GM18498 (cell line): ENCODE measurements at regions not wholly inside any gene's neighbourhood (a gene's known extent, or its start where the extent isn't known, plus 50 kb on each side); places are given as distances from the start of the nearest gene placed in this dataset.
"Not testable (repeated sequence)": the region's sequence is repeated elsewhere in the genome, so short reads cannot be mapped to it uniquely, and the experiment has no call there.

Experiments used
- ATAC-seq: cut with Tn5 transposase; IDR thresholded peaks from one replicate; pipeline ENCODE4 v1.9.1; 2021; ENCODE audit warnings: mild to moderate bottlenecking, moderate library complexity; ENCODE audit not compliant: unreplicated experiment

DNA sequence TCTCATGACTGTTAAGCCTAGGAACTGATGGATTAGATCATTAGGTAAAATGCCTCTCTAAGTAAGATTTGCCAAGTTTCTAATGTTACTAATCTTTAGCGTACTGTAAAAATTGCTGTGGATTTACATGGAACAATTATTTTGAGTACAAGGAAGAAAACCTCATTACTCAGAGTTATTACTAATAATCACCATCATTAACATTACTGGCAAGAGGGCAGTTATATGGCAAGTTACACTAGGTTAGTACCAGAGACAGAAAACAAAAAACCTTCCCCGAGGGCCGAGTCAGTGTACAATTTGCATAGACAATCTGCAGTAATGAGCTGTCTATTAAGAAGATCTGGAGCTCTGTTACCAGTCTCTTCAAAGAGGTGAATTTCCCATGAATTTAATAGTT lies 775.6 kb downstream of the GATA3 start:
- no peak for ATAC-seq

DNA sequence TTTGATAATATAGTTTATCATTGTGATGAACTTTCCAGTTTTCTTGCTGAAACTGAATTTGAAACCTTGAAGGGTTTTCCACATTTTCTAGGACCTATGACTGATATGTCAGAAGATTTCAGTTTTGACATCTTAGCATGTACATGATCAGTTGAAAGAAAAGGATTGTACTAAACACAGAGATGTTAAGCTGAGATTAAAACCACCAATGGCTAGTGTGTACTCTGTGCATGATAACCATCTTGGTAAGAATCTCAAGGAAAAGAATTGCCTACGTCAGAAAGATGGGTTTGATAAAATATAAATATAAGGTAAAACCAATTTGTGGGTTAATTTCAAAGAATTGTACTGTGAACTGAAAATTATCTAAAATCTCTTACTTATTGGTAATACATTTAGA lies 776.4 kb downstream of the GATA3 start:
- ATAC-seq, result no peak

DNA sequence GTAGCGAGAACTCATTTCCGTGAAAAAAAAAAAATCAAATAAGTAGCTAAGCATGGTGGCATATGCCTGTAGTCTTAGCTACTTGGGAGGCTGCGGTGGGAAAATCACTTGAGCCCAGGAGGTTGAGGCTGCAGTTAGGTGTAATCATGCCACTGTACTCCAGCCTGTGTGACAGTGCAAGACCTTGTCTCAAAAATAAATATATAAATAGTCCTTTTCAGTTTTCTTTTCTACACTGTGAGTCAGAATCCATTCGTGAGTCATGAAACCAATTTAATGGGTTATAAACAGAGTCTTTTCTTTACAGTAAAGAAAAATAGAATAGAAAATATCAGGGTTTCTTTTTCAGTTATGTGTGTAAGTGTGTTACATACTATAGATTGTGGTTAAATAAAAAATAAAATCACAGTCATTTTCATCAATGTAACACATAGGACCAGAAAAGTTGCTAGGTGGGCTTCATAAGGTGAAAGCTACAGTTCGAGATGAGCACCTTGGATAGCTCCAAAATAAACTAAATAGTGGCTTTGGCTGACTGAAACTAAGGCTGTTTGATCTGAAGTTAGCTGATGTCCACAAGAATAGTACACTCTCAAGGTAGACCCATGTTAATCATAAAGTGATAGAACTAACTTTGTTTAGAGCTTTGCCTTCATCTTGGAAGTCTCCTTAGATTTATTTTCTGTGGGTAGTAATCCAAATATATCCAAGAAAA lies 781.1 kb downstream of the GATA3 start:
- no peak for ATAC-seq

DNA sequence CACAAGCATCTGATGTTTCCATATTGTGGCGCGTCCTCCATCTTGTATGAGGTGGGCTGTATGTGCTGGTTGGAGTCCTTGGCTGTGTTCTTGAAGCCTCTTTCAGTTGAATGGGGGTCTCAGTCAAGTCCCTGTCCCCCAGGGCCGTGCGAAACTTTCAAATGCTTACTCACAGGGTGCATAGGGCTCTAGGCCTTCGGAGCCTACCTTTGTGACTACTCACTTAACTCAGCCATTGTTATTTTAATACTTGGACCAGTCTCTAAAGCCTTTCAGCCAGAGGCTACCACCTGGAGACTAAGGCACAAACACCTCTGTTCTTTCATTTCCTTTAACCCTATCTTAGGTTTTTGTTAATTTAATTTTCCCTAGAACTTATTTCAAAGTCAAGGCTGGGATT lies 785.9 kb downstream of the GATA3 start:
- no peak for ATAC-seq

DNA sequence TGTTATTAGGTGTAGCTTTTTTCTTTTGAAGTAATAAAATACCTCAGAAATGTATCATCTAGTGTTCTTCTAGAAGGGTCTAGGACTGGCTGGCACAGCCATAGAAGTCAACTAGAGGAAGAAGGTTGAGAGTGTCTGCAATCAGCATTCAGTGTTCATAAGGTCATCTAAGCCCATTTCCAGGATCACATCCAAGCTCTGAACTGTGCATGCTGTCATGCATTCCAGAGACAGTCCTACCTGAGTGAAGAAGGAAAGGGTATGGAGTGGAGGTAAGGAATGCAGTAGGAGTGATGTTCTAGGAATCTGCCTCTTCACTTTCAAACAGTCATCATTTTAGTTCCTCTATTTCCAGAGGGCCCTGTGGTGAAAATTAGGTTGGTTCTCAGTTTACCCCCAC lies 789.7 kb downstream of the GATA3 start:
- ATAC-seq, result no peak

DNA sequence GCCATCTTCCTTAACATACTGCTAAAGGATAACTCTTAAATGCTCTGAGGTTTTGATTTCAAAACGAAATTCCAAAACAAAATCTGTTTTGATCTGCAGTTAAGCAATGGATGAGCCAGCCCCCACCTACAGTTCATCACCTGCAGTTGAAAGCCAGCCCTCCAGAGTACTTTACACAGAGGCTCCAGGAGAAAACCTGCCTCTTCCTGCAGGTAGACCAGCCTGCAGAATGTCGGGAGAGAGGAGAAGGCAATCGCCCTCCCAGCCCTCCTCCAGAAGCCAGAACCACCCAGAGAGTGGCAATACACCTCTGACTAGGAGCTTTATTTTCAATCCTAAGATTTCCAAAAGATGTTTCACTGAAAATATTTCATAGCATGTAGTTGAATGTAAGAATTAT lies 798.1 kb downstream of the GATA3 start:
- no peak for ATAC-seq

DNA sequence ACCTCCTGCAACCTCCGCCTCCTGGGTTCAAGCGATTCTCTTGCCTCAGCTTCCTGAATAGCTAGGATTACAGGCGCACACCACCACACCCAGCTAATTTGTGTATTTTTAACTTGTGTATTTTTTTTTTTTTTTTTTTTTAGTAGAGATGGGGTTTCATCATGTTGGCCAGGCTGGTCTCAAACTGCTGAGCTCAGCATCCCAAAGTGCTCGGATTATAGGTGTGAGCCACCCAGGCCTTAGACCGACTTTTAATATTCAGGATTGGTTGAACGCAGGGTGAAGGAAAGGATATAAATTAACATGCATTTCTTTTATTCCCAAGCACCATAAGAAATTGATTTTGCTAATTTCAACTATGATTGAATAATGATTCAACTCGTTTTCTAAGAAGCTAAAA lies 798.6 kb downstream of the GATA3 start:
- no peak for ATAC-seq

DNA sequence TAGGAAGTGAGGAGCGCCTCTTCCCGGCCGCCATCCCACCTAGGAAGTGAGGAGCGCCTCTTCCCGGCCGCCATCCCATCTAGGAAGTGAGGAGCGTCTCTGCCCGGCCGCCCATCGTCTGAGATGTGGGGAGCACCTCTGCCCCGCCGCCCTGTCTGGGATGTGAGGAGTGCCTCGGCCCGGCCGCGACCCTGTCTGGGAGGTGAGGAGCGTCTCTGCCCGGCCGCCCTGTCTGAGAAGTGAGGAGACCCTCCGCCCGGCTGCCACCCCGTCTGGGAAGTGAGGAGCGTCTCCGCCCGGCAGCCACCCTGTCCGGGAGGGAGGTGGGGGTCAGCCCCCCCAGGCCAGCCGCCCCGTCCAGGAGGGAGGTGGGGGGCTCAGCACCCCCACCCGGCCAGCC lies 814.4 kb downstream of the GATA3 start:
- ATAC-seq, result not testable (repeated sequence)

DNA sequence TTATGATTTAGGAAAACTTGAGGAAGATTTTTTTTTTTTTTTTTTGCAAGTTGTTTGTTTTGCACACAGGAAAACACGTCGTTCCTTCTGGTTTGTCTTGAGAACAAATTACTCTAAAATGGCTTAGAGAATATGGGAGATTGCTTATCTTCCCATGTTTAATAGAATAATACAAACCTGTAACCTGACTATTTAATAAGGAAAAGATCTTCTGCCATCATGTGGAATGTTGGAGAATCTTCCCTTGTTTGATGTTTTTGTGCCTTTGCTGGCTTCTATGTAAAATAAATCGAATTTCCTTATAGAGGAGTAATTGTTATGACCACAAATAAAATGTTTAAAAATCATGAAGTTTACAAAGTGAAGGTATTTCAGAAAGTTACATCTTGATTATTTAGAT lies 818.8 kb downstream of the GATA3 start:
- ATAC-seq, result no peak

DNA sequence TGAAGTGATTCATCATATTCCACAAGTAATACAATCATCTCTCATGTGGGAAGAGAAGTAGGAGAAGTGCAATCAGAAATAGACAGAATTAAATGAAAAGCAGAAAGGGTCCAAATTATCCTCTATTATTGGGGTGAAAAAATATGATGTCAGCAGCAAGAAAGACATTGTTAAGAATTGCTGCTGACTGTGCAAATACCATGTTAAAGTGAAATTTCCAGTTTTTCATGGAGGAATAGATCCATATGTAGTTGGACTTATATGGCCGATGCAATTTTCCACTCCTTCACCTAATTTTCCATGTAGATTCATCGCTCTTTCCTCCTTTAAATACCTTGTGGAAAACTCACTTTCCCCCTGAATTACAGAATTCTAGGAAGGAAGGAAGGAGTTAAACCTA lies 819.8 kb downstream of the GATA3 start:
- no peak for ATAC-seq

DNA sequence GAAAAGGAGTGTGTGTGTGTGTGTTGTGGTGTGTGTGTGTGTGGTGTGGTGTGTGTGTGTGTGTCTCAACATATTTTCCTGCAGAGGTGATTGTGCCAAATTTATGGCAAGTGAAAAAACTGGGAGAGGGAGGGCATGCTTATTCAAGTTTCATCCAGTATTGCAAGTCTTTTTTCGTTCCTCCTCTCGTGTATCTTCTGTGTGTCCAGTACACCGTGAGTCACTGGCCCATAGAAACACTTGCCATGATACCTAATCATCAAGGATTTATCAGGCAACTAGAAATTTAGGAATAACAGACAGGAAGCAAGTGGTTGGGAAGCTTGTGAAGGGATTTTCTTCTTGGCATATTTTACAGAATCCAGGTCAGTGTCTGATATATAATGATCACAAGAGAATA lies 820.5 kb downstream of the GATA3 start:
- no peak for ATAC-seq

DNA sequence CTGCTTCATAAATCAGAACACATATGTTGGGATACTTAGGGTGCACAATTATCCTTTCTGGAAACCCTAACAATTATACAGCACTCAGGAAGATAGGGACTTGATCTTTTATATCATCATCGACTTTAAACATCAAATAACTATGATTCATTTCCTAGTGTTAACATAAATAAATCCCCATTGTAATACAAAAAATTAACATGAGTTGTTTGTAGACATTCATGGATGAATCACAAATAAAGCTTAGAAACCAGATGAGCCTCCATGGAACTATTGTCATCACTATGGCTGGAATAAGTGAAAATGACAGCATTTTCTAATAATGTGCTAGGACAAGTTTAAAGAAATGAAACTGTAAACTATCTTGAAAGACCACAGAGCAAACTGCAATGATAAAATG lies 821.7 kb downstream of the GATA3 start:
- ATAC-seq, result no peak

DNA sequence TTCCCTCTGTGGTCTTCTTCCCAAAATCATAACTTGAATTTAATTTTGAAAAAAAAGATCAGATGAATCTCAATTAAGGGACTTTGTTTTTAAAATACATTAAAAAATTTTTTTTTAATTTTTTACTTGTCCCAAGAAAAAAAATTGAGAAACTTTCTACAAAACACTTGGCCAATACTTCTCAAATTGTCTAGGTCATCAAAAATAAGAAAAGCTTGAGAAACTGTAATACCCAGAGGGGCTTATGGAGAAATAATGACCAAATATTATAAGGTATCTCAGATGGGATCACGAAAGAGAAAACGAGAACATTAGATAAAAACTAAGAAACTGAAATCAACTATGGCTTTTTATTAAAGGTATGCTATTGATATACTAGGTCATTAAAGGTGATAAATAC lies 835.0 kb downstream of the GATA3 start:
- ATAC-seq, result no peak

DNA sequence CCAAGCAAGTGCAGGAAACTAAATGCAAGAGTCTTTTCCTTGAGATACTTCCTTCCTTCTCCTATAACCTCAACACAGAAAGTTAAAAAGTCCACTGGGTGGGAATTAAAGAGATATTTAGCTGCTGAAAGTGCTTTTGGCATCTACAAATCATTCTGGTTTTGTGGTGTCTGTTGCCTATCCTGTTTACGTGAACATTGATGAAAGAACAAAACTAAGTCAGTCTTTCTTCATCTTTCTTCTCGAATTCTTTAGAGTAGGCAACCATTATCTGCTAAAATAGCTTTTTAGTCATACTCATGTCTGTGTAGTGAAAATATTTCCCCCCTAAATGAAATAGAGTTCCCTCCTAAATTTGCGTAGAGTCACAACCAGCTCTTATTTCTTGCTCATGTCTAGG lies 838.6 kb downstream of the GATA3 start:
- no peak for ATAC-seq

DNA sequence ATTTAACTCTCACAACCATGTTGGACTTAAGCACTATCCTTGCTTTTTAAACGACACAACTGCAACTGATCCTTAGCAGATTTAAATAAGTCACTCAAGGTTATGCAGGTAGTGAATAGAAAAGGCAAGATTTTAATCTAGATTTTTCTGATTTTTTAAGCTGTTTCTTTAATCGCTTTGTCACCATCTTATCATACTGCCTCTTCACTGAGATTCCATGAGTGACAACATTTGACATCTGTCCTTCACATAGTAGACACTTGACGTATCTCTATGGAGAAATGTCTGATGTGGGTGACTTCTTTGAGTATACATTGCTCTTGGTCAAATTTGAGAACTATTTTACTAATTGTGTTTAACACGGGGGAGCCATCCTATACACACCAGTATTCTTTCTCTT lies 839.7 kb downstream of the GATA3 start:
- ATAC-seq, result no peak

DNA sequence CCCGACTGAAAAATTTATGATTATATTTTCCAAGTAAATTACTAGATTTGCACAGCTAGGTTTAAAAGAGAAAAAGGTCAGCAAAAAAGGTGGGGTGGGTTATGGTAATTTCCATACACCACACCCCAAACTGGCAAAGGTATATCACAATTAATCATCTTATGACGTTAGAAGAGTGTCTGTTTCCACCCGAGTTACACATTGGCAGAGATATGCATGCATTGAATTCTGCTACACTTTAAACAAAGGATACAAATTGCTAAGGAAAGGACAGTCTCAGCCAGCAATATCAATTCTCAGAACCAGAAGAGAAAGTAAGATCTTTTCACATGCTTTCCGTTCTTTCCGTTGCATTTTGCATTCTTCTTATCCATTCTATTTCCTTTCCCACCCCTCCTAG lies 843.3 kb downstream of the GATA3 start:
- ATAC-seq, result no peak

DNA sequence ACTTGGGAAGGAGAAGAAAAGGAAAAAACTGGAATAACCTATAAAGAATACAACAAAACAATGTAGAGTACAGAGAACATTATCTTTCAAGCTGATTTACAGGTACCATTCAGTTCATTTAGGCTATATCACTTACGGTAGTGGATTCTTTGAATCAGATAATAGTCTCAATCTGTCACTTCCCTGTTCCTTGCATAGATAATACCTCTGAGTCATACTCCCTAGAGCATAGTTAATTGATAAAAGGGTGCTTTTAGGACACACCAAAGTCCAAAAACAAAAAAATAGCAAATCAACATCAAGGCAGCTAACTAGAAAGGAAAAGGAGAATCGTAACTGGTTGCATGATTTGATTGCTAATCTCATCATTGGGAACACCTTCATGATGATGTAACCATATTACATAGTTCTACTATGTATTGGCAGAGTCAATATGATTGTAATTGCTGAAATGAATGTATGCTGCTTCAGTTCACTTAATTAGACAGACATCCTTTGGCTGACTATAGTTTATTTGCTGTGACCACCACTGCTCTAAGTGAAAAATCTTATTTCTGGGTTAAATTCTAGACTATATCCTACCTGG lies 844.4 kb downstream of the GATA3 start:
- ATAC-seq, result no peak

DNA sequence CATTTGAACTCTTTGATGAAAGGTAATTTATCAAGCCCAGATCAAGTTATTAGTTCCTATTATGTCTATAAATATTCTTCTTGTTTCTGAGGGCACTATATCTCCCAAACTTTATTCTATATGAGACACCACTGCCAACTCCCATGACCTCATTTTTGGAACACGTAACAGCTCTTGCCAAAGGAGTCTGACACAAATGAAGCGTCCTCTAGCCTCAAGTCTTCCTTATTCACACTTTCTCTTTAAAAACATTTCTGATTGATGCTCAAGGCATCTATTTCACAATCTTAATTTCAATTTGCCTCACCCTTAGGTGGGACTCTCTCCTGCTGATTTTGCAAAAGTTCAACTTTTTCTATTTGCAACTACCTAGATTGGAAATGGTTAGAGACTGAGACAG lies 848.4 kb downstream of the GATA3 start:
- no peak for ATAC-seq

DNA sequence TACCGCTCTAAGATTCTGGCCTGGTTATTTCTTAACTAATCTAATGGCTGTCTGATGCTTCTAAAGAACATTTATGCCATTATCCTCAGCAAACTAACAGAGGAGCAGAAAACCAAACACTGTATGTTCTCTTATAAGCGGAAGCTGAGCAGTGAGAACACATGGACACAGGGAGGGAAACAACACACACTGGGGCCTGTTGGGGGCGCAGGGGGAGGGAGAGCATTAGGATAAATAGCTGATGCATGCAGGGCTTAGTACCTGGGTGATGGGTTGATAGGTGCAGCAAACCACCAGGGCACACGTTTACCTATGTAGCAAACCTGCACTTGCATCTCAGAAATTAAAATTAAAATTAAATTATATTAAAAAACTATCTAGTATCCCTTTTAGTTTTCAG lies 853.5 kb downstream of the GATA3 start:
- no peak for ATAC-seq

DNA sequence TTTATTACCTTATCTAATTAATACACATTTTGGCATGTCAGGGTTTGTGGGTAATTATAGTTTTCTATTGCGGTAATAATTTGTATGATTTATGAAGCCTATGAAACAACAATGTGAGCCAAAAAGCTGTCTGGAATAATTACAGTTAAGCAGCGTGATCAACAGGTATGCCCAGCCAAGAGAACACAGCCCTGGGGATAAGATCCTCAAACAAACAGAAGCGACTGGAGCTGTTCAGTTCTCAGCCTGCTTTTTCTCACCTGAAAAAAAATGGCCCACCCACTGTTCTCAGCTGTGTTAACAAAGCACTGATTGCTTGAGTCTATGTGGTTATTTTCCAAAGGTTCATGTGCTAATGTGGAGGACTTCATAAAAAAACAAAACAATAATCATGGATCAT lies 855.8 kb downstream of the GATA3 start:
- no peak for ATAC-seq

DNA sequence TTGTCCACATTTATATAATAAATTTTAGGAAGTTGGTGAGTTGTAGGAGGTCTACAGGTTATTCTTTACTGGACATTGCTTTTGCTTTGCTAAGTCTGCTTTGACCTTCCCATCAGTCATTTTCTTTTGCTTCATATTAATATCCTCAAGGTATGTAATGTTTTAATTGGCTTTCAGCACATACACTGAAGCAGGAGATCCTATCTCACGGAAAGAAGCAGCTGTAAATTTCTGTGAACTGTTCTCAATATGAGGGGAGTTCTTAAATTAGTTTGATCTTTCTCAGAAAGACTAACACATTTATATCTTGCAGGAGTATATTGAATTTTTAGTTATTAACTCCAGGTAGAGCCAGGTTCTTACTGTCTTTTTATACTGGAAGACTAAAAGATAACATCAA lies 856.5 kb downstream of the GATA3 start:
- no peak for ATAC-seq

DNA sequence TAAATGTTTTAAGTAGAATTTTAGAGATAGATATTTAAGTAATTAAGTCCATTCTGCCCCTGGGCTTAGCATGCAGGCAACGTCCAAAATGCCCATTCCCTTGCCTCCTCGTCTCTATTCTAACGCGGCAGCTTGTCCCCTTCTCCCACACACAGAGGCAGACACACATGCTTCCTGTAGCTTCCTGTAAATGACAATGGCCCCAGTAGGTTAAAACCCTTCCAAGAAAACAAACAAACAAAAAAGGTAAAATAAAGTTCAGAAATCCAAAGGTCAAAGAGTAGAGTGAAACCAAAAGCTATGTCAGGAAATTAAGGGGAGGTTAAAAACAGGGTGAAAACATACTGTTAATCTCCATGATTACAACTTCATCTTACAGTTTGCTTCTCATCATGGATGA lies 857.6 kb downstream of the GATA3 start:
- ATAC-seq, result no peak

DNA sequence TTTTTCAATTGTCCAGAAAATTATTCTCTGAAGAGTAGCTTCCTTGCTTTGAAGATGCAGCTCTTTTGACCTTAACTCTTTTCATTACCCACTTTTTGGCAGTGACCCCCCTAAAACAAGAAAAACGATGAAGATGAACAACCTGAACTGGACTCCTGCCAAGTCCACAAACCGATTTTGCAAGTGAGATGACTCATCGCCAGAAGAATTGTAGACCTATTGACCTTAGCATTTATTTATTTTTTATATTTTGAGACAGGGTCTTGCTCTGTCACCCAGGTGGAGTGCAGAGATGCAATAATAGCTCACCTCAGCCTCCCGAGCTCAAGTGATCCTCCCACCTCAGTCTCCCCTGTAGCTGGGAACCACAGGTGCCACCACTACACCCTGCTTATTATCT lies 859.2 kb downstream of the GATA3 start:
- no peak for ATAC-seq
